C4-2B (cell line): ENCODE measurements at regions not wholly inside any gene's neighbourhood (a gene's known extent, or its start where the extent isn't known, plus 50 kb on each side); places are given as distances from the start of the nearest gene placed in this dataset.

Experiments
- H3K27ac ChIP-seq: fragments of 450-650 bp; 2 replicates; pipeline ENCODE4 v1.5.1; 2017
- ZFX ChIP-seq: fragments of 450-650 bp; IDR thresholded peaks from 2 replicates; pipeline ENCODE4 v1.6.1; 2017
- TF ChIP-seq, protein P1 (sequence below): fragments of 450-650 bp; conservative IDR thresholded peaks from 2 replicates; pipeline ENCODE4 v1.5.1; 2017; ENCODE audit warnings: mild to moderate bottlenecking

- no peak overlapping the region for H3K27ac ChIP-seq
- TF ChIP-seq, protein P1, sequence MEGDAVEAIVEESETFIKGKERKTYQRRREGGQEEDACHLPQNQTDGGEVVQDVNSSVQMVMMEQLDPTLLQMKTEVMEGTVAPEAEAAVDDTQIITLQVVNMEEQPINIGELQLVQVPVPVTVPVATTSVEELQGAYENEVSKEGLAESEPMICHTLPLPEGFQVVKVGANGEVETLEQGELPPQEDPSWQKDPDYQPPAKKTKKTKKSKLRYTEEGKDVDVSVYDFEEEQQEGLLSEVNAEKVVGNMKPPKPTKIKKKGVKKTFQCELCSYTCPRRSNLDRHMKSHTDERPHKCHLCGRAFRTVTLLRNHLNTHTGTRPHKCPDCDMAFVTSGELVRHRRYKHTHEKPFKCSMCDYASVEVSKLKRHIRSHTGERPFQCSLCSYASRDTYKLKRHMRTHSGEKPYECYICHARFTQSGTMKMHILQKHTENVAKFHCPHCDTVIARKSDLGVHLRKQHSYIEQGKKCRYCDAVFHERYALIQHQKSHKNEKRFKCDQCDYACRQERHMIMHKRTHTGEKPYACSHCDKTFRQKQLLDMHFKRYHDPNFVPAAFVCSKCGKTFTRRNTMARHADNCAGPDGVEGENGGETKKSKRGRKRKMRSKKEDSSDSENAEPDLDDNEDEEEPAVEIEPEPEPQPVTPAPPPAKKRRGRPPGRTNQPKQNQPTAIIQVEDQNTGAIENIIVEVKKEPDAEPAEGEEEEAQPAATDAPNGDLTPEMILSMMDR = no peak
- TF ChIP-seq ZFX = no peak
Observed at GRCh38 chr3:10575601-10576160, 70.3 kb upstream of the ATP2B2 start.

- no peak for TF ChIP-seq ZFX
- TF ChIP-seq, protein P1 = no peak
Observed at GRCh38 chr3:10577486-10577885, 72.1 kb upstream of the ATP2B2 start.

DNA sequence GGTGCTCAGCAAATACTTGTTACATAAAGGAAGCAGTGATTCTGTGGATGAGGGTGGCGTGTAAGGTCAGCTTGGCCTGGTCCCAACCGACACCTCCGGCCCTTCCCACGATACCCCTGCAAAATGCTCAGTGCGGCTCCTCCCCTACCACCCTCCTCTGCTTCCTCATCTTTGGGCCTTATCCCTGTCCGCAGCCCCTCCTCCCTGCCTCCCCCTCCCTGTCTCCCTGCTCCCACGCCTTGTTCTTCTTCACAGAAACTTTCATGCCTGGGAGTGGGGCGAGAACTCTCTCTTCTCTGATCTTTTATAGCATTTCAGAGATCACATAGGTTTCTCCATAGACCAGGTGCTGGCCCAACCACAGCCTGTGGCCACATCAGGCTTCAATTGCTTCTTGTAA is 75.0 kb upstream of the ATP2B2 start:
- no peak for TF ChIP-seq ZFX
- TF ChIP-seq, protein P1 = no peak
- H3K27ac ChIP-seq = no peak overlapping the region

More at GRCh38 chr3:10577486-10577885, 72.1 kb upstream of the ATP2B2 start:
- no peak overlapping the region for H3K27ac ChIP-seq

GRCh38 chr3:10581251-10581650 is 75.9 kb upstream of the ATP2B2 start:
- H3K27ac ChIP-seq = no peak overlapping the region
- TF ChIP-seq ZFX = no peak

DNA sequence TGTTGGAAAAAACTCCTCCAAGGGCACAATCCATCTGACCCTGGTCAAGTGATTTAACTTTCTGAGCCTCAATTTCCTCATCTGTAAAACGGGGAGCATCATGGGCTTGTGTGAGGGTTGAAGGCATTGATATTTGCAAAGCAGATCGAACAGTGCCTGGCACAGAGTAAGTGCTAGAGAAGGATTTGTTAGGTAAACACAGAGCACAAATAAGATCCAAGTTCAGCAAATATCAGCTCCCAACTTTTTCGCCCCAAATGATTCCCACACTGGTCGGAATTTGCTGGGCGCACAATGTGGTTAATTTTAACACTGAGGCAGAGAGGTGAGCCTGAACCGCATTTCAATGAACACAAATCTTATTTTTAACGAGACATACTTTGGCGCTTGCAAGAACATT is 76.3 kb upstream of the ATP2B2 start:
- no peak for TF ChIP-seq ZFX
- TF ChIP-seq, protein P1 = no peak
- H3K27ac ChIP-seq = no peak overlapping the region

DNA sequence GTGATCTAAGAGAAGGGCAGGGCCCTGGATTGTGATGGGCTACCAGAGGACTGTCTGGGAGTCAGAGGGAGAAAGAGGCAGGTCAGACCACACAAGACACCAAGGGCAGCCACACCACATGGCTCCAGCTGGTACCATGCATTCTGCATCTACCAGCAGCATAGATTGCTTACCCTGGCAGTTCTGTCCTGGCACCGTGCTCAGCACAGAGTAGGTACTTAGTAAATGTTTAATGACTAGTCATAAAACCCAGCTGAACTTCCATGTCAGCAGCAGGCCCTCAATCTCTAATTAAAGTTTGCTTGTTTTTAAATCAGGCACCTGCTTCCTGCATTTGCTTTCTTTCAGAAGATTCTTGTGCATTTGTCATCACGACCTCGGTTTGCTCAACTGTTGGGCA is 77.3 kb upstream of the ATP2B2 start:
- TF ChIP-seq, protein P1 = no peak
- TF ChIP-seq ZFX = no peak

DNA sequence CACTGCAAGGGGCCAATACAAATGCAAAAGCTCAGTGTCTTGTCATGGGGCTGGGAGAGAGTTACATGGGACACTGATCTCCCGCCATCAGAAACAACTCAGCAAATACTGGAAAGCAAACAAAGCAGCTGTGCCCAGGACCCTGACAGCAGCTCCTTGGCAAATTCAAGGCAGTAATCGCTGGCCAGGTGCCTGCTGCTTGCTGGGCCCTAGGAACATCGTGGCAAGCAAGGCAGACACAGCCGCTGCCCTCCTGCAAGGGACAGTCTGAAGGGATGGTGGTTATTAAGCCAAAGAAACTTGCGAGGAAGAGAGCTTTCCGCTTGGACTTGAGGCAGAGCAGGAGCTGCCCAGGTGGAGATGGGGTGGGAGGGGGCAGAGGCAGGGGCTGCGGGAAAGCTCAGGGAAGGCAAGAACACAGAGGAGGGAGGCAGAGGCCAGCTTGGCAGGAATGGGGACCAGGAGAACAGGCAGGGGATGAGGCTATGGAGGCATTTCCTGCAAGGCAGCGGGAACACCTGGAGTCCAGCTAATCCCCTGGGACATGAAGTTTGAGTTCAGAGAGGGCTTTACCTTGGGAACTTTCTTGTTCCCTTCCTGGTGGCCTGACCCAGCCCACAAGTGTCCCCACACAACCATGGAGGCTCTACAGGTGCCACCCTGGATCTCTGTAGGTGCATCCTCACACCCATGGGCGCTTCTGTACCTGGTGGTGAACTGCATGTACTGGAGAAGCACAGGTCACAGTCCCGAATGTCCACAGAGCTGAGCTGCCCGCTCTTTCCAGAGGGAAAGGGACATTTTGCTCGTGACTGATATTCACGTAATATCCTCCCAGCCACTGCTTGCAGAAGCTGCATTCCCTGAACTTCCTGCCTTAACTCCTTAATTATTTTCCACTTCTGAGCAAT is 78.7 kb upstream of the ATP2B2 start:
- H3K27ac ChIP-seq = peak overlapping the region; percentile 6; the same call in 1 of the 2 replicates
- TF ChIP-seq ZFX = no peak
- TF ChIP-seq, protein P1 = no peak

More for the DNA sequence above, 77.3 kb upstream of the ATP2B2 start:
- peak overlapping the region; percentile 8; the same call in 1 of the 2 replicates for H3K27ac ChIP-seq
